HG02884 (cell line): ENCODE measurements at regions not wholly inside any gene's neighbourhood (a gene's known extent, or its start where the extent isn't known, plus 50 kb on each side); places are given as distances from the start of the nearest gene placed in this dataset.

Source experiments
- ATAC-seq: cut with Tn5 transposase; IDR thresholded peaks from one replicate; pipeline ENCODE4 v1.9.1; 2021; ENCODE audit warnings: mild to moderate bottlenecking, moderate library complexity; ENCODE audit not compliant: unreplicated experiment

DNA sequence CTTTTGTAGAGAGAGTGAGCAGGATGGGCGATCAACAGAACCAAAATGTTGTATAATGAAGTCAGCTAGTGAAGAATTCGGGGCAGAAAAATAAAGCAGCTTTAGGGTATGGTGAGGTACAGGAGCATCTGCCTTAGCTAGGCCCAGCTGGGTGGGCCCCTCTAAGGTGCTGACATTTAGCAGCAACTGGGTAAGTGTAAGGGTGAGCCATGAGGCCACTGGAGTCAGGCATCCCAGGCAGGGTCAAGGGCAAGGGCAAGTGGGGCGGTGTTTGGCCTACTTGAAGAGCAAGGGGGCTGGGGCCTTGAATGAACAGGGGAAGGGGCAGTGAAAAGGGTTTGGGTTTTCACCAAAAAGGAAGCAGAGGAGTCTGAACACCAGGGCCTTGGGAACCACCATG, 583.6 kb downstream of the BCL11B start:
- no peak for ATAC-seq

DNA sequence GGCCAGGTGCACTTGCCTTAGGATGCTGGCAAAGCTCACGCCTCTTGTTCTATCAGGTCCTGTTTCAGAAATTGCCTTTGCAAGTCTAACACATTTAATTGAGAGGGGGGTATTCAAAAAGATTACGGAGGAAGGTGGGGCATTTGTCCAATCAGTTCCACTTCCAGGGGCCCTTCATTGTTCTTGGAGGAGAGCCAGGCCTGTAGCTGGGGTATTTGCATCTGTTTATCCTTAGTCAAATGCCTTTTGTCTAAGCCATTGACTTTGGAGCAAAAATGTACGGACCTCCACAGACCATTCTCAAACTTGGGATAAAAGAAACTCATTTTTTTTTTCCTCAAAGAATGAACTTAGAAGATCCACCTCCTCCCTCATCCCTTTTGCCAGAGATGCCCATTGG, 582.0 kb downstream of the BCL11B start:
- no peak for ATAC-seq

DNA sequence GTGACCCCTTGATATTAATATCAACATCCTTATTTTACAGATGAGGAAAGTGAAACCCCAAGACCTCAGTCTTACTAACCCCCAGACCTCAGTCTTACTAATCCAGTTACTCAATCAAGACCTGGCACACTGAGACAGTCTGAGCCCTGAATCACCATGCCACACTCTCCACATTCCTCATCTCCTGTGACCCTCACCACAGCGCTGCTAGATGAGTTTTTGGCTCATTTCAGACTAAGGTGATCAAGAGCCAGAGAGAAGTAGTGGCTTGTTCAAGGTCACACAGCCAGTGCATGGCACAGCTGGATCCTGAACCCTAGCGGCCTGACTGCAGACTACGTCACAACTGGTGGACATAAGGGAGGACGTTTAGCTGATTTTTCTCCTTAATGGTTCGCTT, 579.2 kb downstream of the BCL11B start:
- ATAC-seq = no peak

DNA sequence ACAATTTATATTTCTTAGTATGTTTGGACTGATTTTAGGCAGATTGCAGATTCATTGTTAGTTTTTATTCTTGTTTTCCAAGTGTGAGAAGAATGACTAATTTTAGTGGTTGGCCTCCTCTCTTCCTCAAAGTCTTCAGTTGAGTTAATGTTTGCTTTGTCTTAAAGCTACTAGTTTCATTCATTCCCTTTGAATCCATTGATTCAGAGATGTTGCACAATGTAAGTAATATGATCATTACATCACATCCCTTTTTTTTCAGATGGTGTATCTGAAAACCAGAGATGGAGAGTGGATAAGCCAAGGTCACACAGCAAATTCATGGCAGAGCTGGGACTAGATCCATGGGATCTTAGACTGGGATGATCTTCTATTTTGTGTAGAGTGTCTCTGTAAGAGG, 577.5 kb downstream of the BCL11B start:
- ATAC-seq = no peak

DNA sequence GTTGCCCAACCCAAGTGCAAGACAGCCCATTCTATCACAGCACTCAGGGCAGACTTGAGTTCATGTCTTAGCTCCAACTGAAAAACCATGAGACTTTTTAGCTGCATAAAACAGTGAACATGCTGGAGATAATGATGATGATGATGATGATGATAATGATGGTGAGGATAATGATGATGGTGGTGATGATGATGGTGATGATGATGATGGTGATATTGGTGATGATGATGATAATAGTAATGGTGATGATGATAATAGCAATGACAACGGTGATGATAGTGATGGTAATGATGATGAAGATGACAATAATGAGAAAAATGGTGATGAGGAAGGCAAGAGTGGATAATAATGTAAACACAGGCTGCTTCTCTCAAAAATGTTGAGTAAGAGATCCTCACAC, 576.2 kb downstream of the BCL11B start:
- no peak for ATAC-seq

DNA sequence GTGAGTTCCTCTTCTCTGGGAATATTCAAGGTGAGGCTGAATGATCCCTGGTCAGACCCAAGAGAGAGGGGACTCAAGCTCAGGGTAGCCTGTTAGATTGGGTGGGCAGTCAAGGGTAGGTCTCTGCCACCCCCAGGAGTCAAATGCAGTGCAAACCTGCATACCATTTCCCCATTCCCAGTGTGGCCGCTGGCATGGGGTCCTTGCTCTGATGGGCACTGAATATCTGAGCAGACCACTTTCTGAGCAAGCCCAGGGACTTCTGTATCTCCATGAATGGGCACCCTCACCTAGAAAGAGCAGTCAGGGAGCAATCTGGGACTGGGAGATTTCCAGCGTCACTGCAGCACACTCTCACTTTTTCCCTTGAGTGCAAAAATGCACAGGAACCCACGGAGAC, 573.7 kb downstream of the BCL11B start:
- no peak for ATAC-seq

DNA sequence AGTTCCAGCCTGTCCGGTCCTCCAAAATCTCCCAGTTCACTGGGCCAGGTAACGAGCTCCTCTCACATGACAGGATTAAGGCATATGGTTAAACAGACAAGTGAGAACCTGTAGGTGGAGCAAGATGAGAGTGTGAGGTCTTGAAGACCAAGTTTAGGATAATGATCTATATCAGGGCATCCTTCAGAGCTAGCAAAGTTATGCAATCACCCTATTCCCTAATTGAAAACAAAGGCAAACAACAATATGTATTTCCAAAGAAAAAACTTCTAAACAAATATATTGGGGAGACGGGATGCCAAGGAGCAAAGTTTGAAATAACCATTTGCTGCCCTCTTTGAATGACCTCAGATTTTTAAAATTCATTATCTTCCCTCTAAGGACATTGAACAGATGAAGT, 571.2 kb downstream of the BCL11B start:
- no peak for ATAC-seq

DNA sequence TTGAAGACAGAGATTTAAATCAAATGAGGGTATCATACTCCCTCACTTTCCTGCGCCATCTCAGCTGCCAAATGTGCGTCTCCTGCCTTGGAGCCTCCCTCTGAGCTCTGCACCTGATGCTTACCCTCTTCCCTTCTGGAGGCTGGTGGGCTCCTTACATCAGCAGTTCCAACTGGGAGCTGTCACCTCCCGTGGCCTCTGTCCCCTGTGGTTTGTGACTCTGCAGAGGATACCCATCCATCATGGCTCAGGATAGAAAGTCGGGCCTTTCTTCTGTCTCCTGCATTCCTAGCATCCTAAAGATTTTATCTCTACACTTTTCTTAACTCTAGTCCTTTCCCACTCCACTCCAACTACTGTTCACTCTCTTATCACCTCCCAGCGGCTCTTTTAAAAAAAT, 570.6 kb downstream of the BCL11B start:
- ATAC-seq = no peak

DNA sequence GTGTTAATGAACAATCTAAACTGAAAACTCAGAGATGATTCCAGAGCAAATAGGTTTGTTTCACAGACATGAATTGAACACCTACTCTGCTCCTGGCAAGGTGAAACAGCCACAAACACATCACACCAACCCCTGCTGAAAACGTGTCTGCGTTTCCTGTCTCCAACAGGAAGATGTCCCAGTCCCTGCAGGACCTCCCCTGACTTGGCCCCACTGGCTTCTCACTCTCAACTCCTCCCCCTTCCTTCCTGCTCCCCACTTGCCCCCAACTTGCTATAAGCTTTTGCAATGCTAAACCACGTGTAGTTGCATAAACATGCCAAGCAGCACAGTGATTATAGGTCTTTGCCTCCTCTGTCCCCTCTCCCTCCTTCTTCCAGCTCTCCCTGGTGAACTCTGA, 567.6 kb downstream of the BCL11B start:
- ATAC-seq = no peak

DNA sequence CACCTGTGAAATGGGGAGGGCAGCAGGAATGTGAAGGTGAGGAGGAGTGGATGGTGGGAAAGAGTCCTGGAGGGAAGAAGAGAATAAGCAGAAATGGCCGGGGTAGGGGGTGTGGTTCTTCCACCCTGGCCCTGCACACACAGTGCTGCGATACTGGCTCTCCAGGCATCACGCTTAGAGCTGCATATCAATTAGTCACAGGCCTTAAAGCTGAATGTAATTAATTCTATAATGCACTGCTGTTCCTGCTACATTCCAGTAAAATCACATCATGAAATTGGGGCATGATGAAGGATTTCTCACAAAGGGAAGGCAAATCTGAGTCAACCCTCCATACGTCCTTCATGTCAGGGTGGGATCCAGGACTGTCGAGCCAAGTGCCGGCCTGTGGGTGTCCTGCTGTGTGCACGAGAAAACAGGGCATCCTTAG, 566.1 kb downstream of the BCL11B start:
- no peak for ATAC-seq

DNA sequence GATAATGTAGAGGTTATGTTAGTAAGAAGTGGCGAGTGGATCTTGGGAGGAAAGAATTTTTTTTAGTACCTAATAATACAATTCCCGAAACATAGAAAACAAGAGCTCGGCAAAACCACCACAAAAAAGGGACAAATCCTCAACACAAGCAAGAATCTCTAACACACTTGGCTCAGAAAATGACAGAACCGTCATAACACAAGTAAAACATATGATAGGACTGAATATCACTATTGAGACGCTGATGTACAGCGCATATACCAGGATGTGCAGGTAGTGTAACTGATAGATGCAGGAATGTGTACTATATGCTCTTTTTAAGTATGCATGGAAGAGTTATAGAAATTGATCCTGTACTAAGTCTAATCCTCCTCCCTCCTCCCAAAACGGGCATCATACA, 564.5 kb downstream of the BCL11B start:
- ATAC-seq = no peak

DNA sequence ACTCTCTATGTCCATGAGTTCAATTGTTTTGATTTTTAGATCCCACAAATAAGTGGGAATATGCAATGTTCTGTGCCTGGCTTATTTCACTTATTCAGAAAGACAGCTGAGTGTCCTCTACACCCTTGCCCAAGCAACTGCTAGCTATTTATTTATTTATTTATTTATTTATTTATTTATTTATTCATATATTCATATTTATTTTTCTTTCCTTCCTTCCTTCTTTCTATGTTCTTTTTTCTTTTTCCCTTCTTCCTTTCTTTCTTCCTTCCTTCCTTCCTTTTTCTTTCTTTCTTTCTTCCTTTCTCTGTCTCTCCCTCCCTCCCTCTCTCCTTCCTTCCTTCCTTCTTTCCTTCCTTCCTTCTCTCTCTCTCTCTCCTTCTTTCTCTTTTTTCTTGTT, 563.4 kb downstream of the BCL11B start:
- no peak for ATAC-seq

DNA sequence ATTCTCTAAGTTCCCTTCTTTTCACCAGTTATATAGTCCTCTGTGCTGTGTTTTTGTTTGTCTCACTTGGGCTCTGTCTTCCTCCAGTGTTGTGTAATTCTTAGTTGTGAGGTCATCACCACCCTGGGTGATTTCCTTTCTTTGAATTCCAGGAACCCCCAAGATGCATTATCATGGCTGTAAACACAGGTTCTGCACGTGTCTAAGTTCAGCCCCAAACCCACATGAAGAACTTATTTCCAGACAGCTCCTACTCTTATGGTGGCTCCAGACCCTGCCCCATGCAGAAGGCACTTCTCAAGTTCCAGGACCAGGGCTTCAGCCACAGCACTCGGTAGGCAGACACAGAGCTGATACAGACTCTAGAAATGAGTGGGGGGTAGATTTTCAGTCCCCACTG, 560.5 kb downstream of the BCL11B start:
- no peak for ATAC-seq

DNA sequence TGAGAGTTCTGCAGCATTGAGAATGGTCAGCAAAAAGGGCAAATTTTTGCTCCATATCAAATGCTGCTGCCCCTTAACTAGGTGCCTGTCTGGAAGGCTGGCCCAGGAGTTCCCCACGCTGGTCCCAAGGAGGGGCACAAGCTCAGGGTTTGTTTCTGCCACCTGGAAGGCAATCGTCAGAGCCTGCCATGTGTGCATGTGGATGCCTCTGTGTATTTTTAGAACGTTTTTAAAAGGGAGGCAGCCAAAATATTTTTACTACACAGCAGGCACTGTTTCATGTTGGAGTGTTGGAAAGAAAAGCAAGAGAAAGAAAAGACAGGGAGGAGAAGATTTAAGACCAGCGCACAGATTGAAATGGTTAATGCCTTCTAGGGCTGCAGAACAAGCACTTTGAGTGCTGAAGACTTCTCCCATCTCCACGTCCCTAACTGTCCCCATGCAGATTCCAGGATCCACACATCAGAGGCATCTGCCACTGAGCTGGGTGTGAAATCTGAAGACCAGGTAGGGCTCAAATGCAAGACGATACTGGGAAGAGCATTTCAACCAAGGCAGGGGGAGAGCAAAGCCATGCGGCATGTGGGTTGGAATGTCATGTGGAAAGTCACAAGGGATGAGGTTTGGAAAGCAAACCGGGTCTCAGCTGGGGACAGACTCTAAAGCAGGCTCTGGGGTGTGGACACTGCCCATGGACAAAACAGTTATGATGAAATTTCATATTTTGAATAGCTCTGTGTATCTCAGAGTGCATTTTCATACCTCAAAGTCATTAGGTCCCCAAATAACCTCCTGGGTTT, 557.2 kb downstream of the BCL11B start:
- no peak for ATAC-seq

DNA sequence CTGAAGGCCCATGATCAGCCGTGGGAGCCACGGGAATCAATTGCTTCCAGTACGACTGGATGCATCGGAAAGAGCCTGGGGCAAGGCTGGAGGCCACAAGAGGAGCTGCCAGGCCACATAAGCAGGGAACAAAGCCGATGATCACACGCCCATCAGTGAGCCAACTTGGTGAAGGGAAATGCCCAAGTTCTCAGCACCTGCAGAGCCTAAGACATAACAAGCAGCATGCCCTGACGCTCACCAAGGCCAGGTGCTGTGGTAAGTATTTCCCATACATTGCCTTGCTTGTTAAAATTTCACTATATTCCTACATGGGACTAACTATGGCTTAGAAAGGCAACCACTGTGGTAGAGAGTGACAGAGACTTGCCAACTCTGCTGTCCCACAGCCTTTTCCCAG, 555.9 kb downstream of the BCL11B start:
- no peak for ATAC-seq

DNA sequence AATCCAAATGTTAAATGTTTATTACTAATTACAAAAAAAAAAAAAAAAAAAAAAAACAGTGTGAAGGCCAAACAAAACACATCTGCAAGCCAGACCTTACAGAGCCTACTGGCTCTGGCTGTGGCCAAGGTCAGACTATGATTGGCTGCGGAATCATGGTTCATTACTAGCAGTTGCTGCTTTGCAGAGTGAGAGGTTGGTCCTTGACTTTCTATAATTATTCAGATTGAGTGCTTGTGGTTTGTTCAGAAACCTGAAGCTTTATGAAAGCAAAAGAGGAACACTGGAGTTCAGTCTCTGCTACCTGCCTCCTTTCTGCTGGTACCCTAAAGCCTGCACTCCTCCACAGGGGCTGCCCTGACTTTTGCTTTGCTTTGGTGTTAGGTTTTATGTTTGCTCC, 550.9 kb downstream of the BCL11B start:
- no peak for ATAC-seq

DNA sequence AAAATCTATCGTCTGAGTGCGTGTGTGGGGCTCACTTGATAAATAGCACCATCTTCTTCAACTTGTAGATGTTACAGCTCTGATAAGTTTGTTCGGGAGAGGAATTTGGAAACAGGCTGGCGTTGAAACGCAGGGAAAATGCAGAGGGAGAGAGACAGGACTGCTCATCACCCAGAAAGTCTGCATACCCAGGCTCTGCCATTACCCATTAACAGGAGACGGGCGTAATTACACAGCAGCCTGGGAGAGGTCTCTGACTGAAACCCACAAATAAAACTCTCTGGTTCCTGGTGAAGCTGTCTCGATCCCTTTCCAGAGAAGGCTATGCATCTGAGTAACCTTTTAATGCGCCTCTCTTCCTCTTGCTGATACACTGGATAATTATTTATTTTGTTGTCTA, 547.3 kb downstream of the BCL11B start:
- no peak for ATAC-seq

DNA sequence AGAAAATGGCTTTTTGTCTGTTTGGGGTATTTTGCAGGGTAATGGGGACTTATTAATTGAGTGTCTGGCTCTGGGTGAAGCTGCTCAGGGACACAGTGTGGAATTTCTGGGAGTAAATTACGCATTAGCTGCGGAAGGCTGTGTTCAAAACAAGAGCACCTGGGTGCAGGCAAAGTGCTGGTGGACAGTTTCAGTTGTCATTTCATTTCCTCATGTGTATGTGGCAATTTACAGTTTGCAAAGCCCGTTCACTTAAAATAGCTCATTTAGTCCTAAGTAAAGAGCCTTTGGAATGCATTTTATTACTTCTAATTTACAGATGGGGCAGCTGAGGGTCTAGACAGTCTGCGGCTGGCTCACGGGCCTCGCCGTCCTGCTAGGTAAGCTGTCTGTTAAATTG, 546.8 kb downstream of the BCL11B start:
- ATAC-seq = no peak

DNA sequence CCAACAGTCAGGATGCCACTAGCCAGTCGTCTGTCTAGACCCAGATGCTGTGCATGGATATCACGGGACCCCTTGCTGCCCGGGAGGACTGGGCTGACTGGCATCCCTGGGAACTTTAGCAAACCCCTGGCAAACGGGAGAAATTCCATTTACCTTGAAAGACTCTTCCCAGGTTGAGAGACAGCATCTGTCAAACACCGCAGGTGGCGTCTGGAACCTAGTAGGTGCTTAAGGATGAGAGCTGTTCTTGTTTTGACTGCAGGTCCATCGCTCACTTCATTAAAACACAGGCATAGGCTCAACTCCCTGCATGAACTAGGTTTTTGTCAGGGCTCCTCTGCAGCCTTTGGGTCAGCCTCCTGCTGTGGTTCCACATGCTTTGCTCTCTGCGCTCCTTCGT, 546.3 kb downstream of the BCL11B start:
- ATAC-seq = no peak

DNA sequence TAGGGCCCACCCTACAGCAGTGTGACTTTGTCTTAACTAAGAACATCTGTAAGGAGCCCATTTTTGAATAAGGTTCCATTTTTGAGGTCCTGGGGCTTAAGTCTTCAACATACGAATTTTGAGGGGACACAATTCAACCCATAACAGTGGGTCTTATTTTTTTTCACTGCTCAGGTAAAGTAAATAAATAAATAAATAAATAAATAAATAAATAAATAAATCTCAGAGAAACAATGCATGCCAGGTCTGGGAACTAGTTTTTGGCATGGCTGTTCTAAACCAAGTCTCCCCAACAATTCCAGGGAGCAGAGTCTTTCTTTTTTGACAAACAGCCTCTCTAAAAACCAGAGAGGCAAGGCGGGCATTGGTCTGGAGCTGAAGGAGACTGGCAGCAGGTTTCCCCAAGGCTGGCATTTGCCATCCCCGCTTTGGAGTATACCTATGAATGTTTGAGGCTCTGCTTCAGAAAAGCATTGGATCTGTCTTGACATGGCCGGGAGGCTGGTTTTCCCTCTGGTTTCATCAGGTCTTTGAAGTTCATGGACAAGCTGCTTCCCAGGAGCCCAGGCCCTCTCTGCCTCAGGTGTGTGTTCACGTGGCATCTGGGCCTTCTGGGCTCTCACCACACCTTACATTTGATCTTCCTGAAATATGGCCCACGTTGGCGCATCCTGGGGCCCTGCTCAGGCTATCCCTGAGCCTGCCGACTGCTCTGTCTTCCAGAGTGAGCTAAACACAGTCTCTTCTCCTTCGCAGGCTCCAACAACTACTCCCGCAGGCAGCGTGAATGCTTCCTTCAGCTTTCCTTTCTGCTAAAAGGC, 545.2 kb downstream of the BCL11B start:
- ATAC-seq = no peak

DNA sequence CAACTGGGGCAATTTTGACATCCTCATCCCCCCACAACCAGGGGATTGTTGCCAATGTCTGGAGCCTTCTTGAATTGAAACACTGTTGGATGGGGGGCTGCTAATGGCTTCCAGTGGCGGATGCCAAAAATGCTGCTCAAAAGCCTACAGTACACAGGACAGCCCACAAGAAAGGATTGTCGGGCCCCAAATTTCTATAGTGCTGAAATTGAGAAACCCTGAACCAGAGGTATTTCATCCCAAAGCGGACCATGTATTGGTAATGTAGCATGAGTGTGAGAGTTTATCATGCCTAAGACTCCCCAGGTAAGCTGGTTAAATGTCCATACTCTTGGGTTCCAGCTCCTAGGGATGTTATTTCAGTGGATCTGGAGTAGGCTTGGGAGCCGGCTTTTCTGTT, 544.0 kb downstream of the BCL11B start:
- no peak for ATAC-seq

DNA sequence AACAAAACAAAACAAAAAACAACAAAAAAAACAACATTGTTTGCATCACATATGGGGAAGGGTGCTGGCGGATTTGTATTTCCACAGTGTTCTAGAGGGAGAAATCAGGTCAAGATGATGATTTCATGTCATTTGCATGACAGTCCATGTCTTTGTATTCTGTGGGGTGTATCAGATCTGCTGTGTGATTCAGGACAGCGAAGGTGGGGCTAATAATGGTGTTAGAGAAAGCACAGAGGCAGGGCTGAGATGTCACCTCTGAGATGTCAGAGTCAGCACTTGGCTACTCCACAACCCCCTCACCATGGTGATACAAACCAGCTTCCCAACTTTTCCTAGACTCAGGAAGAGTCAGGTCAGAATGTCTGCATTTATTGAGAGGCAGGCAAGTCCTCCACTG, 543.2 kb downstream of the BCL11B start:
- ATAC-seq = no peak
